Stimulated activated naive CD8-positive, alpha-beta T cell treated with anti-CD3 and anti-CD28 coated beads, Interleukin-15, amount 100 ng/mL, for 72 hours (primary cell): ENCODE measurements at regions not wholly inside any gene's neighbourhood (a gene's known extent, or its start where the extent isn't known, plus 50 kb on each side); places are given as distances from the start of the nearest gene placed in this dataset.
"Not testable (repeated sequence)": the region's sequence is repeated elsewhere in the genome, so short reads cannot be mapped to it uniquely, and the experiment has no call there.

Experiments used
- ATAC-seq: fragments of 150-1000 bp; cut with Tn5 transposase; 2 replicates; pipeline ENCODE4 v1.10.0; 2021; ENCODE audit warnings: mild to moderate bottlenecking, moderate library complexity
- DNase-seq, 2 donors: peaks; one replicate each; pipeline ENCODE4 v3.0.0; 2021 to 2022
- H3K27ac Mint-ChIP-seq, 2 donors: one replicate each; pipeline ENCODE4 v1.8.0; 2022; ENCODE audit warnings: mild to moderate bottlenecking in 2 of 2, mixed read lengths in 2 of 2, moderate library complexity in 2 of 2
- H3K27me3 Mint-ChIP-seq: one replicate; pipeline ENCODE4 v1.8.0; 2022; ENCODE audit warnings: mixed read lengths
- H3K4me1 Mint-ChIP-seq: one replicate; pipeline ENCODE4 v1.8.0; 2022; ENCODE audit warnings: mild to moderate bottlenecking, mixed read lengths
- H3K4me3 Mint-ChIP-seq, 2 donors: one replicate each; pipeline ENCODE4 v1.8.0; 2022; ENCODE audit warnings: mild to moderate bottlenecking in 2 of 2, mixed read lengths in 2 of 2, moderate library complexity in 1 of 2
- H3K9me3 Mint-ChIP-seq, 2 donors: one replicate each; pipeline ENCODE4 v1.8.0; 2022; ENCODE audit warnings: mixed read lengths in 2 of 2

DNA sequence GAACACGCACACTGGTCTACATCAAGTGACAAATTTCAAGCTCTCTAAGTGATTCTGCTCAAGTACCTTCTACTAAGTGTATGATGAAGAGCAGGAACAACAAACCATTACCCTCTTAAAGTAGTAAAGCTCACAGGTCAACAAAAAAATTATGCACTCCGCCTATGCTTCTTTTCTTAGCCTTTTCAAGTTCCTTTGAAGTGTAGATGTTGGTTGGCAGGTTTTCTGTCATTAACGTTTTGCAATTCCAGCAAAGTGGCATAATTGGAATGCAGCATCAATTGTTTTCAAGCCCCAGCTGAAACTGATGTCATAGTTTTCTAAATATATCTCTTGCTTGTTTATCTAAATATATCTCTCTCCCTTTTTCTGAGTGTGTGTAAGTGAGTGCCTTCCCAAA is 396.9 kb upstream of the EYS start:
- Mint-ChIP-seq H3K4me1 (no peaks in the 10 kb centered on the region), H3K9me3 (peaks cover 17 to 26% of the 10 kb centered on the region in 2 donors)
- no peak for DNase-seq

DNA sequence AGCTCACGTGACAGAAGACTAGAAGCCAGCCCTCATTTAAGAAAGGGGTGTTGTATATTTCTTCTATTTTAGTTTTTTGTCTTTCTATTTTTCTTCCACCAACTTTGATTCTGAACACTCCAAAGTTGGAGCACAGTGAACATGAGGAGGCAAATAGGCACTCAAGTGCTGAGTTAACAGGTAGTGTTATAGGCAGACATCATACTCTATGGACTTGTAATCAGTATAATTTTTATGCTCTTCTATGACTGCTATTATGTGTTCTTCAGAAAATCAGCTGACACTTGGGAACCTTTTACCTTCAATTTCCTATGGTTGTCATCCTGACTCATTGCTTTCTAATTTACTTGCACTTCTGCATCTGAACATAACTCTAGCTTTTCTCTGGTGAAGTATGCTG is 396.3 kb upstream of the EYS start:
- no peak for DNase-seq
- Mint-ChIP-seq H3K4me3 (no peak overlapping the region), H3K27me3 (no peaks in the 10 kb centered on the region), H3K4me1 (no peaks in the 10 kb centered on the region), H3K9me3 (peaks cover 17 to 26% of the 10 kb centered on the region in 2 donors), H3K27ac (peak overlapping the region in 1 of 2 donors; percentile 46)
- ATAC-seq = no peak

More for the DNA sequence above, 396.9 kb upstream of the EYS start:
- H3K4me3 Mint-ChIP-seq = no peak overlapping the region
- no peak for ATAC-seq
- H3K27ac Mint-ChIP-seq = no peak overlapping the region
- H3K27me3 Mint-ChIP-seq = no peaks in the 10 kb centered on the region

- no peaks in the 10 kb centered on the region for H3K4me1 Mint-ChIP-seq
- DNase-seq (no peak), ATAC-seq (peak; percentile 60)
- no peak overlapping the region for H3K4me3 Mint-ChIP-seq
- no peaks in the 10 kb centered on the region for H3K27me3 Mint-ChIP-seq
- no peak overlapping the region for H3K27ac Mint-ChIP-seq
- peaks cover 20 to 30% of the 10 kb centered on the region in 2 donors for H3K9me3 Mint-ChIP-seq
These were observed 389.7 kb upstream of the EYS start for GRCh38 chr6:66096679-66097078.

- H3K4me1 Mint-ChIP-seq = no peaks in the 10 kb centered on the region
- peaks cover 11 to 25% of the 10 kb centered on the region in 2 donors for H3K9me3 Mint-ChIP-seq
- DNase-seq = no peak
- no peak for ATAC-seq
- H3K27ac Mint-ChIP-seq = no peak overlapping the region
- no peak overlapping the region for H3K4me3 Mint-ChIP-seq
- H3K27me3 Mint-ChIP-seq = no peaks in the 10 kb centered on the region
These were observed 387.6 kb upstream of the EYS start for GRCh38 chr6:66094615-66095014.

DNA sequence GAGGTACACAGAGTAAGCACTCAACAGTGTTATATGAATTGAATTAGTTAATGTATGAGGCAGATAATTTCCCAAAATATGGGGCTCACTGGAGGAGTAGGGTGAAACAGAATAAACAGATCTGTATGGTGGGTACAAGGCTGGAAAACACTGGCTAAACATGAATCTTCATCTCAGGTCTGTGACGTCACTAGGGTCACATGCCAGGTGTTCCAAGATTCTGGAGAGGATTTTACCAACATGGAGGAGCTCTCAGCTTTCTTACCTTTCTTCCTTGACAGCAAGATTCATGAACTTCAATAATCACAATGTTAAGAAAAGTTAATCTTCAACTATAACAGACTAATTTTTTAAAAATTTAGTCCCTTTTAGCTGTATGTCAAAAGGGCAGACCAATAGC is 385.3 kb upstream of the EYS start:
- H3K9me3 Mint-ChIP-seq = peaks cover 17 to 30% of the 10 kb centered on the region in 2 donors
- not testable (repeated sequence) for H3K27me3 Mint-ChIP-seq, H3K4me1 Mint-ChIP-seq, DNase-seq, H3K4me3 Mint-ChIP-seq, ATAC-seq, H3K27ac Mint-ChIP-seq

- DNase-seq = no peak
- Mint-ChIP-seq H3K4me1 (no peaks in the 10 kb centered on the region), H3K27ac (no peak overlapping the region), H3K27me3 (no peaks in the 10 kb centered on the region), H3K4me3 (no peak overlapping the region), H3K9me3 (peaks cover 39 to 57% of the 10 kb centered on the region in 2 donors)
- no peak for ATAC-seq
These were observed 379.5 kb upstream of the EYS start for GRCh38 chr6:66086532-66086931.

DNA sequence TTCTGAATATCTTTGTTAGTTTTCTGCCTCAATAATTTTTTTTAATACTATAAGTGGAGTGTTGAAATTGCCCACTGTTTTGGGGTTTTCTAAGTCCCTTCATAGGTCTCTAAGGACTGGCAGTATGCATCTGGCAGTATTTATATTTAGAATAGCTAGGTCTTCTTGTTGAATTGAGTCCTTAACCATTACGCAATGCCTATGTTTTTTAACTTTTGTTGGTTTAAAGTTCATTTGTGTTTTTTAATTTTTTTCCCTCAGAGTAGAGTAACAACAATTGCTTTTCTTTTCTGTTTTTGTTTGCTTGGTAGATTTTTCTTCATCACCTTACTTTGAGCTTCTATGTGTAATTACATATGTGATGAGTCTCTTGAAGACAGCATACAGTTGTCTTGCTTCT is 375.9 kb upstream of the EYS start:
- Mint-ChIP-seq H3K27me3 (no peaks in the 10 kb centered on the region), H3K27ac (no peak overlapping the region), H3K4me1 (no peaks in the 10 kb centered on the region), H3K4me3 (no peak overlapping the region), H3K9me3 (peaks cover 41 to 55% of the 10 kb centered on the region in 2 donors)
- no peak for ATAC-seq
- no peak for DNase-seq

DNA sequence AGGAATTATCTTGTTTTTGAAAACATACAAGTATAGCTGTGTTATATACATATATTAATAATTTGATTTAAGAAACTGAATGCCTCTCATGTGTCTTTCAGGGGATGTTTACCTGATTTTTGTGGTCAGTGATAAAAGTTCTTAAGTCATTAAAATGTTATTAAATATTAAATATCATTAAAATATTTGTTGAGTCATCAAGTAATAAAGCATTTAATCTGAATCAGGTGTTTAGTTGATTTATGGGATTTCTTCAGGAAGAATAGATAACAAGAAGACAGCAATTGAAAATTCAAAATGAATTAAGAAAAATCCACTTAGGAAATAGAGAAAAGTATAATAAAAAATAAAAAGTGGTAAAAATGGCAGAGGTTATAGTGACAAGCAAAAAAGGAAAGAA is 361.9 kb upstream of the EYS start:
- no peak for ATAC-seq
- Mint-ChIP-seq H3K27ac (no peak overlapping the region), H3K4me1 (no peaks in the 10 kb centered on the region), H3K4me3 (no peak overlapping the region), H3K27me3 (no peaks in the 10 kb centered on the region), H3K9me3 (peaks cover 0 to 14% of the 10 kb centered on the region in 2 donors)
- no peak for DNase-seq

DNA sequence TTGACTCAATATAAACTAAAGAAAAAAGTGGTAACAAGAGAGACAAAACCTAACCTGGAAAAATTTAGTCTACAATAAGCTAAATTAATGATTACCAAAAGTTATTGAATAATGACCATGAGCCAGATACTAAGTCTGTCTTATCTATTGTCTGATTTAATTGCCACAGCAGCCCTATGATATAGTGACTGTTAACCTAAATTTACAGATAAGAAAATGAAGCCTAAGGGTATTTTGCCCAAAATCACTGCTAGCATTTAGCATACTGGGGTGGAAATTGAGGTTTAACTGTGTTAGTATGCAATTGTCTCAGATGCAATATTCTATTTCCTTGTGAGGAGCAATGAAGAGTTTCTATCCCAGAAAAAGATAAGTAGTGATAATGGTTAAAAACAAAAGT is 361.0 kb upstream of the EYS start:
- no peaks in the 10 kb centered on the region for H3K4me1 Mint-ChIP-seq
- no peak overlapping the region for H3K27ac Mint-ChIP-seq
- no peaks in the 10 kb centered on the region for H3K27me3 Mint-ChIP-seq
- peaks cover 2 to 15% of the 10 kb centered on the region in 2 donors for H3K9me3 Mint-ChIP-seq
- ATAC-seq = no peak
- no peak for DNase-seq
- H3K4me3 Mint-ChIP-seq = no peak overlapping the region

GRCh38 chr6:66065313-66065712 is 358.3 kb upstream of the EYS start:
- Mint-ChIP-seq H3K4me1 (no peaks in the 10 kb centered on the region), H3K4me3 (no peak overlapping the region), H3K9me3 (peaks cover 6 to 17% of the 10 kb centered on the region in 2 donors), H3K27ac (no peak overlapping the region), H3K27me3 (no peaks in the 10 kb centered on the region)
- ATAC-seq (no peak), DNase-seq (no peak)

- Mint-ChIP-seq H3K27ac (no peak overlapping the region), H3K4me3 (no peak overlapping the region), H3K4me1 (no peaks in the 10 kb centered on the region), H3K27me3 (no peaks in the 10 kb centered on the region), H3K9me3 (peaks cover 6 to 16% of the 10 kb centered on the region in 2 donors)
- DNase-seq (no peak), ATAC-seq (no peak)
These were observed 350.0 kb upstream of the EYS start for GRCh38 chr6:66057034-66057433.

- Mint-ChIP-seq H3K9me3 (peaks cover 6 to 16% of the 10 kb centered on the region in 2 donors), H3K27ac (no peak overlapping the region), H3K4me3 (no peak overlapping the region), H3K27me3 (no peaks in the 10 kb centered on the region), H3K4me1 (no peaks in the 10 kb centered on the region)
- no peak for DNase-seq
- ATAC-seq = no peak
These were observed 347.9 kb upstream of the EYS start for GRCh38 chr6:66054967-66055366.

DNA sequence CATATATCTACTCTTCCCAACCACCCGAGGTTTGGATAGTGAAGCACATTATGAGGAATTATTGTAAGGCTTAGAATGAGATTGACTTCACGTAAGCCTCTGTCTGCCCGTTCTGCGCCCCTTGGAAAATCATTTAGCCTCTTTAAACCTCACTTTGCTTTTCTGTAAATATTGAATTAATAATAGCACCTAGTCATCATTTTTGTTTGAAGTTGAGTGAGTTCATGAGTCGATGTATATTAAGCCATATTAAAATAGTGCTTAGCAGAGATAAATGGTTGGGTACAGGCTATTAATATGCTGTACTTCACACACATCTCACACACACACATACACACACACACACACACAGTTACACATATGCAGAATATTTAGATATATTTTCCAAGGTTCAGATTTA is 344.8 kb upstream of the EYS start:
- no peaks in the 10 kb centered on the region for H3K4me1 Mint-ChIP-seq
- peaks cover 6 to 16% of the 10 kb centered on the region in 2 donors for H3K9me3 Mint-ChIP-seq

GRCh38 chr6:66048684-66049474 is 341.9 kb upstream of the EYS start:
- DNase-seq (no peak), ATAC-seq (no peak)
- Mint-ChIP-seq H3K4me1 (no peaks in the 10 kb centered on the region), H3K27ac (no peak overlapping the region), H3K9me3 (peaks cover 9 to 24% of the 10 kb centered on the region in 2 donors), H3K4me3 (no peak overlapping the region), H3K27me3 (no peaks in the 10 kb centered on the region)

More for the DNA sequence above, 344.8 kb upstream of the EYS start:
- no peak for ATAC-seq
- DNase-seq = no peak
- Mint-ChIP-seq H3K4me3 (no peak overlapping the region), H3K27me3 (no peaks in the 10 kb centered on the region), H3K27ac (no peak overlapping the region)

DNA sequence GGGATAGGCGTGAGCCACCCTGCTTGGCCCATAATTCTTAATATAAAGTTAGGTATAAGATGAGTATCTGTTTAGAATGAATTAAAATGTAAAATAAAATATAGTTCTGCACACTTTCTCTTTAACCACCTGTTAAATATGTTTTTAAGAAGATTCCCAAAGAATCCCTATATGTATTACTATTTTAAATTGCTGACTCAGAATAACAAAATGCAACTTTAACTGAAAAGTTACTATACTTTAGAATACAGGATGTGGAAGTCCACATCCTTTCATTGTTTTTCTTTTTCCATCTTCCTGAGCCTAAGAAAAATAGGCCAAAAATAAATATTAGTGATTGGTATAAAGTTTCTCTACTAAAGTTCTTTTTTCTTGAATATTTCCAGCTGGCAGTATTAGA is 325.6 kb upstream of the EYS start:
- Mint-ChIP-seq H3K4me1 (no peaks in the 10 kb centered on the region), H3K9me3 (peaks cover 3 to 7% of the 10 kb centered on the region in 2 donors), H3K27ac (no peak overlapping the region), H3K4me3 (no peak overlapping the region), H3K27me3 (no peaks in the 10 kb centered on the region)
- ATAC-seq = no peak
- DNase-seq = no peak

- H3K27me3 Mint-ChIP-seq = no peaks in the 10 kb centered on the region
- H3K27ac Mint-ChIP-seq = no peak overlapping the region
- H3K9me3 Mint-ChIP-seq = peaks cover 3 to 7% of the 10 kb centered on the region in 2 donors
- H3K4me1 Mint-ChIP-seq = no peaks in the 10 kb centered on the region
- DNase-seq (no peak), ATAC-seq (no peak)
- no peak overlapping the region for H3K4me3 Mint-ChIP-seq
These were observed 322.4 kb upstream of the EYS start for GRCh38 chr6:66029391-66029790.

GRCh38 chr6:65999288-65999791 is 292.3 kb upstream of the EYS start:
- ATAC-seq = no peak
- H3K27me3 Mint-ChIP-seq = no peaks in the 10 kb centered on the region
- H3K4me1 Mint-ChIP-seq = no peaks in the 10 kb centered on the region
- H3K9me3 Mint-ChIP-seq = no peaks in the 10 kb centered on the region
- no peak overlapping the region for H3K27ac Mint-ChIP-seq
- DNase-seq = no peak
- no peak overlapping the region for H3K4me3 Mint-ChIP-seq
